ENCODE measurements at regions not wholly inside any gene's neighbourhood (a gene's known extent, or its start where the extent isn't known, plus 50 kb on each side); places are given as distances from the start of the nearest gene placed in this dataset.
"Not testable (repeated sequence)": the region's sequence is repeated elsewhere in the genome, so short reads cannot be mapped to it uniquely, and the experiment has no call there.

DNA sequence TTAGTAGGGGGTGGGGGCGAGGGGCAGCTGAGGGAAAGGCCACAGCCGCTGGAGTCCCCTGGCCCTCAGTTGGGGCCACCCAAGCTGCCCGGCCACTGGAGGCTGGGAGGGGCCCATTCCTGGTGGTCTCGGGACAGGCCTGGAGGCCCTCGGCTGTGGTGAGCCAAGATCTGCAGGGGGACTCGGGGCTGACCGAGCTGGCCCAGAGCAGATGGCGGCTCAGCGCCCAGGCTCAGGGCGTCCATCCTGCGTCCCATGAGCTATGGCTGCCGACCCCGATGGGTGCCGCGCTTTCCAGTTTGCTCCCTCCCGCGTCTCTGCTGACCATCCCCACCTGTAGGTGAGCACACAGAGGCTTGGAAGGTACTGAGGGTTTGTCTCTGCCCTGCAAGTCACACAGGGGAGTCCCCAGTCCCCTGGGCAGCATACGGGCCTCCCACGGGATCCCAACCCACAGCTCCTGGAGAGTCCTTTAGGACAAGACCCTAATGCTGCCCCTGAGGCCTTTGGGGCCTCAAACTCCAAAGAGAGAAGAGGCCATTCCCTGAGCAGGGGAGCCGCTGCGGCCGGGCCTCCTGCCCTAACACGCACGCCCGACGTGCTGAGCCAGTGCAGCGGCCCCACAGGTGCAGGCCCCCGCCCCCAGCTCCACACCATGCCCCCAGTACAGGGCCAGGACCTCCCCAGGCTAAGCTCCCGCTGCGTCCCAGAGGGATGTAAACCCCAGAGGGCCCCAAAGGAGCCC is 107.2 kb downstream of the MICALL2 start:
- DNase-seq, result no peak
- TF ChIP-seq, protein P1, sequence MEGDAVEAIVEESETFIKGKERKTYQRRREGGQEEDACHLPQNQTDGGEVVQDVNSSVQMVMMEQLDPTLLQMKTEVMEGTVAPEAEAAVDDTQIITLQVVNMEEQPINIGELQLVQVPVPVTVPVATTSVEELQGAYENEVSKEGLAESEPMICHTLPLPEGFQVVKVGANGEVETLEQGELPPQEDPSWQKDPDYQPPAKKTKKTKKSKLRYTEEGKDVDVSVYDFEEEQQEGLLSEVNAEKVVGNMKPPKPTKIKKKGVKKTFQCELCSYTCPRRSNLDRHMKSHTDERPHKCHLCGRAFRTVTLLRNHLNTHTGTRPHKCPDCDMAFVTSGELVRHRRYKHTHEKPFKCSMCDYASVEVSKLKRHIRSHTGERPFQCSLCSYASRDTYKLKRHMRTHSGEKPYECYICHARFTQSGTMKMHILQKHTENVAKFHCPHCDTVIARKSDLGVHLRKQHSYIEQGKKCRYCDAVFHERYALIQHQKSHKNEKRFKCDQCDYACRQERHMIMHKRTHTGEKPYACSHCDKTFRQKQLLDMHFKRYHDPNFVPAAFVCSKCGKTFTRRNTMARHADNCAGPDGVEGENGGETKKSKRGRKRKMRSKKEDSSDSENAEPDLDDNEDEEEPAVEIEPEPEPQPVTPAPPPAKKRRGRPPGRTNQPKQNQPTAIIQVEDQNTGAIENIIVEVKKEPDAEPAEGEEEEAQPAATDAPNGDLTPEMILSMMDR (IDR thresholded peaks at IDR 0.05; ENCODE audit: low read depth, low read length), result no peak
- no peaks in the 10 kb centered on the region for H3K9me3 ChIP-seq (ENCODE audit: severe bottlenecking)
- H3K4me3 ChIP-seq (ENCODE audit: low read depth, low read length), result no peak overlapping the region
- no peaks in the 10 kb centered on the region for H3K27me3 ChIP-seq (ENCODE audit: insufficient read depth, low read depth, severe bottlenecking)
- no peak overlapping the region for H3K27ac ChIP-seq
- no peaks in the 10 kb centered on the region for H3K36me3 ChIP-seq

DNA sequence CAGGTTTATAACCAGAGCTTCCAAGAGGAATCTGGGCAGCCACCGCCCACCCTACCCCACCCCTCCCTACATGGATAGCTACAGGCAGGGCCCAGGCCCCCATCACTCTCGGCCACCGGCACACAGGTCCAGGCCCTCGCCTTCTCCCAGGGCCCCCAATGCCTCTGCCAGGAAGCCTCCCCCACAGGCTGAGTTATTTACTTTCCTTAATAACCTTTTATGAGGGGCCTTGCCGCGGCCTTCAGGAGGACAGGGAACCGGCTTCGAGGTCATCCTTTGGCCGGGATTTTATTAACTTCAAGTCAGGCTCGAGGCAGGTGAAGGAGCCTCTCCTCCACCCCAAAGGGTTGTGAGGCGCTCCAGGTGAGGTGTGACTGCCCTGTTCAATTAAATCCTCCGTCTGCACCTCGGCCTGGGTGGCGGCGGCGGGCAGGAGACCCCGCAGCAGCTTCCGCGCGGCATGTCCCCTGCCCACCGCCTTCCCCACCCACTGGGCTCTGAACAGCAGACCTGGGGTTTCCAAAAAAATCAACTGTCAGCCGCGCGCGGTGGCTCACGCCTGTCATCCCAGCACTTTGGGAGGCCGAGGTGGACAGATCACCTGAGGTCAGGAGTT is 106.5 kb downstream of the MICALL2 start:
- Histone ChIP-seq H3K27ac (no peak overlapping the region), H3K9me3 (ENCODE audit: severe bottlenecking) (no peaks in the 10 kb centered on the region), H3K4me3 (ENCODE audit: low read depth, low read length) (no peak overlapping the region), H3K27me3 (ENCODE audit: insufficient read depth, low read depth, severe bottlenecking) (no peaks in the 10 kb centered on the region), H3K36me3 (no peaks in the 10 kb centered on the region)
- TF ChIP-seq, protein P1 (IDR thresholded peaks at IDR 0.05; ENCODE audit: low read depth, low read length), result no peak
- no peak for DNase-seq

DNA sequence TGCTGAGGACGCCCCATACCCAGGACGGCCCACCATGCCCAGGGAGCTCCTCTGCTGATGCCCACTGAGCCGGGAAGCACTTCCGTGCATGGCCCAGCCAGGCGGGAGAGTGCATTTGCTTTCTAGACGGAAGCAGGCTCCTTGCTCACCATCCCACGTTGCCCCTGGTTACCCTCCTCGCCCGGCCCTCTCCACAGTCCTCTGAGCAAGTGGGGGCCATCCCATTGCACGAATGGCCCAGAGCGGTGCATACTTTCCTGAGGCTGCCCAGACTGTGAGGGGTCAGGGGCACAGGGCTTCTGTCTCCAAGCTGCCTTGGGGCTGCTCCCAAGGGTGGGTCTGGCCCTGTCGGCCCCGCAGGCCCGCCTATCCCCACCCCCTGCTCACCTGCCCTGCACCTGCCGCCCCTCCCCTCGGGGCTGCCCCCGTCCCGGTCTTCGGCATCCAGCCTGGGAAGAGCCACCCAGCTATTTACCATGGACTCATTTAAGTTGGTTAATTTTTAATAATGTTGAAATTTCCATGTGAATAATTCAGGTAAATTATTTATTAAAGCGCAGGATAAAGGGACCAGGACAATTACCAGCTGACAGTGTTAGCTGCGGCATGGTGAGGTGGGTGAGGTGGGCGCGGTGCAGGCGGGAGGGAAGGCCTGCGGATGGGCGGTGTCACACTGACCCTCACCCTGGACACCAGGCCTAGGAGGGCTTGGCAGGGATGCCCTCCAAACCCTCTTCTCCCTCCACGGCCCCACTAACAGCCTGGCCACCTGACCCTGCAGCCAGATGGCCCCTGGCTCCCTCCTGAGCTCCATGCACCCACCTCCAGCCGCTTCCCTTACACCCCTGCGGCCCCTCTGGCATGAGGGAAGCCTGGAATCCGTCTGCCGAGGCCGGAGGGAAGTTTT is 104.4 kb downstream of the MICALL2 start:
- Histone ChIP-seq H3K27me3 (ENCODE audit: insufficient read depth, low read depth, severe bottlenecking) (no peaks in the 10 kb centered on the region), H3K4me3 (ENCODE audit: low read depth, low read length) (no peak overlapping the region), H3K36me3 (no peaks in the 10 kb centered on the region), H3K9me3 (ENCODE audit: severe bottlenecking) (no peaks in the 10 kb centered on the region), H3K27ac (no peak overlapping the region)
- TF ChIP-seq, protein P1 (IDR thresholded peaks at IDR 0.05; ENCODE audit: low read depth, low read length), result no peak
- no peak for DNase-seq

DNA sequence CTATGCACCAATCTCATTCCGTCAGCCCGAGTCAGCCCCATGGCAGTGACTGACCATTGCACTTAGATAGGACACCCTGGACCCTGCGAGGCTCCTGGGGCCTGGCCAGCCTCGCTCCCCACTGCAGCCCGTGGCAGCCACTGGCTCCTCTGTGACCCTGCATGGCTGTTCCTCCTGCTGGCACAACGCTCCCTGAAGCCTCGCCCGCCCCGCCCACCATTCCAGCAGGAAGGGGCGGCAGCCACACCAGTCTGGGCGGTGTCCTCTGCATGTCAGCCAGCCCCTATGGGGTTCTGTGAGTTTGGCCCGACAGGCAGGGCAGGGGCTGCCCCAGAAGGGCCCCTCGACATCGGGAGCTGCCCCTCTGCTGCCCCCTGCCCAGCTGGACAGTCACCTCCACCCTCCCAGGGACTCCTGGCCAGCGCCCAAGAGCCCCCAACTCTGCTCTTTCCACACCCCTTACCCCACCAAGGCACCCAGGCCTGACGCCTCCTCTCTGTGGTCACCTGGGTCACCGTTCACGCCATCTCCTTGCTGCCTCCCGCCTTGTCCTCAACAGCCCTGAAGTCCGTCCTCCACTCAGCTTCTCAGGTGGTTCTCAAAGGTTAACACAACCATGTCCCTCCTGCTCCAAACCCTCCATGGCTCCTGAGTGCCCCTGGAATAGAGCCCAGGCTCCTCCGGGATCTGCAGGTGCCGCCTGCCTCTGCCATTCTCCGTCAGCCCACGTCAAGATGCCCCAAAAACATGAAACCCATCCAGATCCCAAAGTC is 103.5 kb downstream of the MICALL2 start:
- no peaks in the 10 kb centered on the region for H3K27me3 ChIP-seq (ENCODE audit: insufficient read depth, low read depth, severe bottlenecking)
- H3K27ac ChIP-seq, result no peak overlapping the region

DNA sequence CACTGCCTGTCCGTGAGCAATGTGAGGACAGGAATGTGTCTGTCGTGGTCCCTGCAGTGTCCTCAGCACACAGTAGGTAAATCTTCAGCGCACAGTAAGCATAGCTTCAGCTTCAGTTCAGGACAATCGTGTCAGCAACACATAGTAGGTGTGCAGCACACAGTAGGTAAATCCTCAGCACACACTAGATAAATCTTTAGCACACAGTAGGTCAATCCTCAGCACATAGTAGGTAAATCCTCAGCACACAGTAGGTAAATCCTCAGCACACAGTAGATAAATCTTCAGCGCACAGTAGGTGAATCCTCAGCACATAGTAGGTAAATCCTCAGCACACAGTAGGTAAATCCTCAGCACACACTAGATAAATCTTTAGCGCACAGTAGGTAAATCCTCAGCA is 102.4 kb downstream of the MICALL2 start:
- H3K27me3 ChIP-seq (ENCODE audit: insufficient read depth, low read depth, severe bottlenecking); H3K36me3 ChIP-seq; H3K27ac ChIP-seq; H3K4me3 ChIP-seq (ENCODE audit: low read depth, low read length); H3K9me3 ChIP-seq (ENCODE audit: severe bottlenecking); DNase-seq: not testable (repeated sequence)

More for the DNA sequence above, 103.5 kb downstream of the MICALL2 start:
- Histone ChIP-seq H3K36me3 (no peaks in the 10 kb centered on the region), H3K4me3 (ENCODE audit: low read depth, low read length) (no peak overlapping the region), H3K9me3 (ENCODE audit: severe bottlenecking) (no peaks in the 10 kb centered on the region)
- TF ChIP-seq, protein P1 (IDR thresholded peaks at IDR 0.05; ENCODE audit: low read depth, low read length), result no peak
- no peak for DNase-seq

DNA sequence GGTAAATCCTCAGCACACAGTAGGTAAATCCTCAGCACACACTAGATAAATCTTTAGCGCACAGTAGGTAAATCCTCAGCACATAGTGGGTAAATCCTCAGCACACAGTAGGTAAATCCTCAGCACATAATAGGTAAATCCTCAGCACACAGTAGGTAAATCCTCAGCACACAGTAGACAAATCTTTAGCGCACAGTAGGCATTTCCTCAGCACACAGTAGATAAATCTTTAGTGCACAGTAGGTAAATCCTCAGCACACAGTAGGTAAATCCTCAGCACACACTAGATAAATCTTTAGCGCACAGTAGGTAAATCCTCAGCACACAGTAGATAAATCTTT is 102.0 kb downstream of the MICALL2 start:
- H3K9me3 ChIP-seq (ENCODE audit: severe bottlenecking); H3K36me3 ChIP-seq; H3K27me3 ChIP-seq (ENCODE audit: insufficient read depth, low read depth, severe bottlenecking); H3K27ac ChIP-seq; H3K4me3 ChIP-seq (ENCODE audit: low read depth, low read length); DNase-seq: not testable (repeated sequence)

Measured in WERI-Rb-1 (cell line).